ENCODE measurements at regions not wholly inside any gene's neighbourhood (a gene's known extent, or its start where the extent isn't known, plus 50 kb on each side); places are given as distances from the start of the nearest gene placed in this dataset.

GRCh38 chr4:41318839-41319530 is 62.3 kb downstream of the UCHL1 start:
- DNase-seq (ENCODE audit: low spot score): peak; percentile 77

- DNase-seq (ENCODE audit: low spot score): peak; percentile 77
Measured at GRCh38 chr4:41319553-41319952, 62.8 kb downstream of the UCHL1 start.

GRCh38 chr4:41320278-41320677 is 63.5 kb downstream of the UCHL1 start:
- peak; percentile 55 for DNase-seq (ENCODE audit: low spot score)

- DNase-seq (ENCODE audit: low spot score): no peak
Measured at GRCh38 chr4:41320786-41321185, 64.1 kb downstream of the UCHL1 start.

- no peak for DNase-seq (ENCODE audit: low spot score)
Measured at GRCh38 chr4:41321216-41321945, 64.7 kb downstream of the UCHL1 start.

GRCh38 chr4:41322617-41323016 is 65.9 kb downstream of the UCHL1 start:
- DNase-seq (ENCODE audit: low spot score): no peak

GRCh38 chr4:41323179-41323578 is 66.5 kb downstream of the UCHL1 start:
- DNase-seq (ENCODE audit: low spot score): no peak

- DNase-seq (ENCODE audit: low spot score): peak; percentile 77
Measured at GRCh38 chr4:41323706-41324105, 67.0 kb downstream of the UCHL1 start.

- no peak for DNase-seq (ENCODE audit: low spot score)
Measured at GRCh38 chr4:41324861-41325260, 68.1 kb downstream of the UCHL1 start.

GRCh38 chr4:41325901-41326300 is 69.2 kb downstream of the UCHL1 start:
- DNase-seq (ENCODE audit: low spot score): no peak

GRCh38 chr4:41326776-41327175 is 70.0 kb downstream of the UCHL1 start:
- no peak for DNase-seq (ENCODE audit: low spot score)

GRCh38 chr4:41327770-41328169 is 71.0 kb downstream of the UCHL1 start:
- no peak for DNase-seq (ENCODE audit: low spot score)

- DNase-seq (ENCODE audit: low spot score): no peak
Measured at GRCh38 chr4:41329361-41329760, 72.6 kb downstream of the UCHL1 start.

GRCh38 chr4:41331224-41331623 is 74.5 kb downstream of the UCHL1 start:
- no peak for DNase-seq (ENCODE audit: low spot score)

- no peak for DNase-seq (ENCODE audit: low spot score)
Measured at GRCh38 chr4:41332510-41333054, 75.9 kb downstream of the UCHL1 start.

- DNase-seq (ENCODE audit: low spot score): peak; percentile 90
Measured at GRCh38 chr4:41334182-41334581, 77.5 kb downstream of the UCHL1 start.

GRCh38 chr4:41339812-41340809 is 83.4 kb downstream of the UCHL1 start:
- no peak for DNase-seq (ENCODE audit: low spot score)

- DNase-seq (ENCODE audit: low spot score): peak; percentile 12
Measured at GRCh38 chr4:41346306-41347061, 89.8 kb downstream of the UCHL1 start.

GRCh38 chr4:41349021-41349420 is 92.3 kb downstream of the UCHL1 start:
- DNase-seq (ENCODE audit: low spot score): no peak

GRCh38 chr4:41358647-41359421 is 102.1 kb downstream of the UCHL1 start:
- DNase-seq (ENCODE audit: low spot score): peak; percentile 34
